ENCODE measurements at regions not wholly inside any gene's neighbourhood (a gene's known extent, or its start where the extent isn't known, plus 50 kb on each side); places are given as distances from the start of the nearest gene placed in this dataset.

DNA sequence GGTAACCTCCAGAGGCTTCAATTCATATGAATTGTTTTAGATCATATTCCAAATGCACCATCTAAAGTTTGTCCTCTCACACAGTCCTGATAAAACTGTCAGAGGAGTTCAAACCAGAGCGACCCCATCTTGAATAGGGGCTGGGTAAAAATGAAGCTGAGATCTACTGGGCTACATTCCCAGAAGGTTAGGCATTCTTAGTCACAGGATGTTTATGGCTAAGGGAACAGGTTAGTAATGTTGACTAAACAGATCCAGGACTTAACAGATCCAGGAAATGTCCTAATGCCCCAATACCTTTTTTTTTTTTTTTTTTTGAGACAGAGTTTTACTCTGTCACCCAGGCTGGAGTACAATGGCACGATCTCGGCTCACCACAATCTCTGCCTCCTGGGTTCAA is 192.6 kb upstream of the PRDM9 start:
- peak; percentile 52 for DNase-seq (ENCODE audit: low spot score)
- ChIA-PET CTCF (no interaction called here), POLR2A (ENCODE audit: low non-redundant PET) (no interaction called here)
- no peak for TF ChIP-seq CTCF (conservative IDR thresholded peaks at IDR 0.05; ENCODE audit: low read depth)
- no peak overlapping the region for H3K27ac ChIP-seq

- no peak overlapping the region for H3K27ac ChIP-seq
- POLR2A ChIA-PET (ENCODE audit: low non-redundant PET), result no interaction called here
- no peak for DNase-seq (ENCODE audit: low spot score)
- no peak for TF ChIP-seq CTCF (conservative IDR thresholded peaks at IDR 0.05; ENCODE audit: low read depth)
- CTCF ChIA-PET, result no interaction called here
These were observed 202.4 kb upstream of the PRDM9 start for GRCh38 chr5:23305055-23305454.

- ChIA-PET CTCF (interaction anchor here (0.6 kb wide), 1 partner anchor 197 kb away, joined by 5 read pairs; no protein-coding TSS in a partner anchor), POLR2A (ENCODE audit: low non-redundant PET) (no interaction called here)
- no peak for TF ChIP-seq CTCF (conservative IDR thresholded peaks at IDR 0.05; ENCODE audit: low read depth)
- no peak for DNase-seq (ENCODE audit: low spot score)
- H3K27ac ChIP-seq, result no peak overlapping the region
These were observed 203.6 kb upstream of the PRDM9 start for GRCh38 chr5:23303836-23304235.

DNA sequence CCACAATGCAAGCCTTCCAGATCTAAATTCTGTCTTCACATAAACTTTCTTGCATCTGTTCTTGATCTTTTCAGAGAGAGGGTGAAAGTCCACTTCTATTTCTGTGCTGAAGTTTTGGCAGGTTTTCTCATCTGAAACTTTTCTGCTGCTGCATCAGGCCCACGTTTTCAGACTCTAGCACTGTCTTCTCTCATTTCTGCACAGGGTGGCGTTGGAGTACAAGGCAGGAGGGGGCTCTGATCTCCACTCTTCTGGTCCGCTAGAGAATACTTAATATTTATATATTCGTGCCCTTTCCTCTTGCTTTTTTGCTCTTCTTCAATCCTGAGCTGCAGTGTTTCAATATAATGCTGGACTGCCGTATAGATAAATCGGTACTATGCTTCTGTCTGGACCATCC is 204.0 kb upstream of the PRDM9 start:
- no peak for DNase-seq (ENCODE audit: low spot score)
- ChIA-PET CTCF (interaction anchor here (0.6 kb wide), 1 partner anchor 197 kb away, joined by 5 read pairs; no protein-coding TSS in a partner anchor), POLR2A (ENCODE audit: low non-redundant PET) (no interaction called here)
- H3K27ac ChIP-seq, result no peak overlapping the region
- TF ChIP-seq CTCF (conservative IDR thresholded peaks at IDR 0.05; ENCODE audit: low read depth), result no peak

DNA sequence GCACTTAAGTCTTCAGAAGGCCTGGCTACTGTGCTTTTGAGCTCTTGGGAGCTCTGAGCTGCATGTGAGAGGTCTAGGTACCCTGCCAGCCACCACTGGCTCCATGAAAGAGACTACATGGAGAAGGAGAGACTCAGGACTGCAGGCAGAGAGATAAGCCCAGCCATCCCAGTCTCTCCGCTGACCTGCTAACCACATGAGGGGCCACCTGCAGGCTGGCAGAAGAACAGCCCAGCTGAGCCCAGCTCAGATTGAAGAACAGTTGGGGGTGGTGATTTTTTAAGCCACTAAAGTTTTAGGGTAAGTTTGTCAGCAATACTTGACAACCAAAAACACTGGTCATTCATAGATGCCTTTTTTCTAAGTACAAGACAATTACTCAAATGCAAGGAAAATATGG is 205.0 kb upstream of the PRDM9 start:
- no peak overlapping the region for H3K27ac ChIP-seq
- POLR2A ChIA-PET (ENCODE audit: low non-redundant PET), result no interaction called here
- TF ChIP-seq CTCF (conservative IDR thresholded peaks at IDR 0.05; ENCODE audit: low read depth), result no peak
- no peak for DNase-seq (ENCODE audit: low spot score)
- CTCF ChIA-PET, result interaction anchor here (0.6 kb wide), 1 partner anchor 506 kb away, joined by 3 read pairs; no protein-coding TSS in a partner anchor

DNA sequence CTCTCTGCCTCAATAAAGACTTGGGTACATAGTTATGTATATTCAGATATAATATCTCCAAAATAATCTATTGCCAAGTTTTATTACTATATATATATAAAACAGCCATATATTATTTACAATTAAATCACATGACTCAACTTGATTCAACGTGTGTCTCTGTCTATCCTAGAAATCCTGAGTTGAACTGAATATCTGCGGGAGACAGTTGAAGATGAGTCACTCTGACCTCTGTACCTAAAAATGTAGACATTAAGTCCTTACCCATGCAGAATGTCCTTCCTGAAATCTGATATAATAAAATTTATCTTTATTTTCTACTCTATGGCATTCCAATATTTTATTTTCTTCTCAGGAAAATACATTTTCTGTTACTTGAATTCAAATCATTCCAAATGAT is 218.2 kb upstream of the PRDM9 start:
- no peak overlapping the region for H3K27ac ChIP-seq
- ChIA-PET CTCF (no interaction called here), POLR2A (ENCODE audit: low non-redundant PET) (no interaction called here)
- DNase-seq (ENCODE audit: low spot score), result peak; percentile 20
- no peak for TF ChIP-seq CTCF (conservative IDR thresholded peaks at IDR 0.05; ENCODE audit: low read depth)

DNA sequence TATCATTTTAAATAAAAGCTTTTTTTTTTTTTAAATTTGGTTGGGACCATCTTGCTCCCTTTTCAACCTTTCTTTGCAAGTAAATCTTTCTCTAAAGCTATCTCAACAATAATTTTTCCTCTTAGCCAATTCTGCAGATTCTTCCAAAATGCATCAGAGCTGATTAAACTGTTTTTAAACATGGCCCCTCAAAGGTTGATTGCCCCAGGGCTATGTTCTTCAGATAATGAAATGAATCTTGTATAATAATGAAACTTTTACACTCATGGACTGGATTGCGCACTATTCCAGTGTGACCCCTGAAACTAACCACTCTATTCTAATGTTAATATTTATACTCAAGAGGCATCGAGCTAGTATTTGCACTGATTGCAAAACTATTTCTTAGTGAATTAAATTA is 222.8 kb upstream of the PRDM9 start:
- ChIA-PET POLR2A (ENCODE audit: low non-redundant PET) (no interaction called here), CTCF (no interaction called here)
- TF ChIP-seq CTCF (conservative IDR thresholded peaks at IDR 0.05; ENCODE audit: low read depth), result no peak
- no peak overlapping the region for H3K27ac ChIP-seq
- no peak for DNase-seq (ENCODE audit: low spot score)
